NOMO-1 treated with dmso at 0.1 percent for 144 hours (cell line): ENCODE measurements at regions not wholly inside any gene's neighbourhood (a gene's known extent, or its start where the extent isn't known, plus 50 kb on each side); places are given as distances from the start of the nearest gene placed in this dataset.

Experiments used
- DNase-seq: peaks from one replicate; lab custom pipeline; 2025; ENCODE audit not compliant: unreplicated experiment; lab: John Stamatoyannopoulos, UW

DNA sequence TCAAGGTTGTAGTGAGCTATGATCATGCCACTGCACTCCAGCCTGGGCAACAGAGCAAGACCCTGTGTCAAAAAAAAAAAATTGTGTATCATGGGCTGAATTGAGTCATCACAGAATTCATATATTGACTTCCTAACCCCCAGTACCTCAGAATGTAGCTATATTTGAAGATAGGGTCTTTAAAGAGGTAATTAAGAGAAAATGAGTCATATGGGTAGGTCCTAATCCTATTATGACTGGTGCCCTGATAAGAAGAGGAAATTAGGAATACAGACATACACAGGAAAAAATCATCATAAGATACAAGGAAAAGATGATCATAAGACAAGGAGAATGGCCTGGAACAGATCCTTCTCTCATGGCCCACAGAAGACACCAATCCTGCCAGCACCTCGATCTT is 466.4 kb upstream of the ACVR2A start:
- no peak for DNase-seq

DNA sequence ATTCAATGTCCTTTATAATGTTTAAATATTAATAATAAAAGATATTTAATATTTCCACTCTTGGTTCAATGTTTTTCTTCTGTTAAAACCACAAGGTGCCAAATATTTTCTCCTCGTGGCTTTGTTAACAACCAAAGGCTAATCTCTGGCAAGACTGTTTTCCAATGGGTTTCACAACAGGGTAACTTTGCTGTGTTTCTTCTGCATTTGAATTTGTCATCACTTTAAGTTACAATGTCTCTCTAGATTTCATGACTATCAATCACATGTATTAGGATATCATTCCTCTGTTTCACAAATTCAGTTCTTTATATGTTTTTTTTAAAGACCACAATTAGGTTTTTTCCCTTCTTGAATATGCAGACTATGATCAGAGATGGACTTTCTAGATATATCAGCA is 469.8 kb upstream of the ACVR2A start:
- DNase-seq = no peak

DNA sequence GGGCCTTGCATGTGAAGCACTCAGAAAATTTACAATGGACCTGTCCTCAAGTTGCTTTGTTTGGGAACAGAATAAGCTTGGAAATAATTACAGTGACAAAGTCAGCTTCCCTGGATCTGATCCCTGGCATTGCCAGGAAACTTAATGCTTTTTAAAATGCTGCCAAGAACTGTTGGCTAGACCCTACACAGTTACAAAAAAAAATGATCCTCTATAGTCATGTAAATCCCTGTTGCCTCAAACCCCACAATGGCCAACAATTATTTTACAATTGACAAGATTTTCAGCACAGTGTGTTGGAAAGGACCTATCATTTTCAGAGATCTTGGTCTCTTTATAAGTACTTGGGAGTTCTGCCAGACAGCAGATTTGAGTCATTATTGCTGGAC is 470.4 kb upstream of the ACVR2A start:
- DNase-seq = no peak

DNA sequence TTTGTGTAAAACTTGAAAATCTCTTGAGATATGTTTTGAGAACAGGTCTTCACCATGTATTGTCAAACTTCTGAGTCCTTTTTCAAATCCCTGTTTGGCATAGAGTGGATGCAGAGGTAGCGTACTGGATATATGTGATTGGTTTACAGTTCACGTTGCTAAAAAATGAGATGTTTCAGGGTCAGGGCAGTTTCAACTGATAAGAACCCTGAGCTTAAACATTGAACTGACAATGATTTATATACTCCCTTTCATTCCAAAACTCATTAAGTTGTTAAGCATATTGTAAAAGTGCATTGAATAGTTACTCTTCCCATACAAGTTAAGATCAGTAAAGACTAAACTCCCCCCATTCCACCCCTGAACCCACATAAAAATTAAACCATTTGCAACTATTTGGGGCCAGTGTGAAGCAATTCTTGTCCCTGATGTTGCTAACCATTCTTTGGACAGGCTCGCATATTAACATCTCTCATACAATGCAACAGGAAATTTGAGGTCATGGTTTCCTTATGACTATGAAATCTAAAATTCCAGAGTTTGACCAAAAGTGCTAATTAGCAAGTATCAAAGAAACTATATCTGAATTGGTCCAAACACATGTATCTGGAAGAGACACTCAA is 470.9 kb upstream of the ACVR2A start:
- no peak for DNase-seq

DNA sequence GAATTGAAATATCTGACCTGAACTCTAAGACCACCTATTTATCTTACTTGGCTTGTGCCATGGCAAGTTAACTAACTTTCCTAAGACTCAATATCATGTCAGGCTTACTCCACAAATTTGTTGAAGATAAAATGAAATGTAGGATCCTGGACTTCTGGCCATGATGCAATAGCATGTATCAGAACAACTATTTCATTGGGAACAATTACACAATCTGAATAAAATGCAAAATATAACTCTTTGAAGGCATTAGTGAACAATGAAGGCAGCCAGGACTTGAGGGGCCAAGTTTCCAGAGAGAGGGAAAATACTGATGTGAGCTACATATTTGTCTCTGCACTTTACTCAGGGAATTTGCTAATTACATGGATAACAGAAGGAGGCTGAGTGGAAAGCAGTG is 476.5 kb upstream of the ACVR2A start:
- DNase-seq = no peak

DNA sequence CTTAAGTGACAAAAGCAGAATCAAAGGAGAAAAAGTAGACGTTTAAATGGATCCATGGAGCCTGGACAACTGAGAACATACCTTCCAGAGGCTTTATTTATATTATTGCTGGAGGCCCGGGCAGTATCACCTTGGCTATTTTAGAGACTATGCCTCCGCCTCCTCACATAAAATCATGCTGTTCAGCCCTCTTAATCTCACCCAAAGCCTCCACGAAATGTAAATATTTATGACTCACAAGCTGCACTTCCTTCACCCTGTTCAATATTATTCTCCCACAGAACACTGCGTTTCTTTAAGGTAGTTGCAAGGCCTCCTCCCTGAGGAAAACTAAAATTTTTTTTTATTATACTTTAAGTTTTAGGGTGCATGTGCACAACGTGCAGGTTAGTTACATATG is 478.6 kb upstream of the ACVR2A start:
- DNase-seq = no peak

DNA sequence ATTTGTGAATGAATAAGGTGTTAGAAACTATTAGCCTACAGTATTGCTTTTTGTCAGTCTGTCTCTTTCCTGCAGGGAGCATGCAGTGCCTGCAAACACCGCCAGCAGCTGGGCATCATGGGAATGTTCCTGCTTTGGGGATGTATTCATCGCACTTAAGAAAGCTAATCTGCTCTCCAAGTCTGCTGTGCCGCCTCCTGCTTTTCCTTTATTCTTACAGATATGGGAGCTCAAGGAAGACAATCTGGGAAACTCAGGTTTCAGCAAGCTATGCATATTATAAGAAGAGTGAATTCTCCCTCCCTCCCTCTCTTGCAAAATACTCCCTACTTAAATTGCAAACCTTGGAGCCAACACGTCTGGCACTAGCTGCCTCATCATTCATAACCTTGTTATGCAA is 479.2 kb upstream of the ACVR2A start:
- no peak for DNase-seq

DNA sequence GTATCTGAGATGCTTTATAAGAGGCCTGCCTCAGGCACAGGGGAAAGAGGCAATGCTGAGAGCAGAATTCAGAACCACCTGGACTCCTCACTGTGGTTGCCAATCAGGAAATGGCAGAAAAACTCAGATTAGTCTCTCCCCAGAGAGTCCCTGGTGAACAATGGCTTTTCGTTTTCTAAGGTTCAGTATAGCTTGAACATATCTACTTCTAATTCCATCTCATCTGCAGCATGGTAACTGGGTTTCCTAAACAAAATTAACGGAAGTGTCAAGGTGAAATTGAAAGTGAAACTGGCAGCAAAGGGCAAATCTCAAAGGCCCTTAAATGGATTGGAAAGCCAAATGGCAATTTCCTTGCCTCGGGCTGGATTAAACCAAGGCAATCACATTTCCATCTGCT is 480.2 kb upstream of the ACVR2A start:
- DNase-seq = no peak

DNA sequence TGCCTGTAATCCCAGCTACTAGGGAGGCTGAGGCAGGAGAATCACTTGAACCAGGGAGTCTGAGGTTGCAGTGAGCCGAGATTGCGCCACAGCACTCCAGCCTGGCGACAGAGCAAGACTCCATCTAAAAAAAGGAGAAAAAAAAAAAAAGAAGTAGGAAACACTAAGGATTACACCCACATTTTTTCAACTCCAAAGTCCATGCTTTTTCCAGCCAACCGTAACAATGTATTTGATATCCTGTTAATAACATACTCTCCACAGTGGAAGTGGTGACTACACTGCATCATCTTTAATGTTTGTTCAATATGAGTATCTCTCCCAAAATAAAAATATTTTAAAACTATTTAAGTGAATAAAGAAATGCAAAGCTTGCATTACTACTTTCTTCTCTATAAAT is 481.6 kb upstream of the ACVR2A start:
- DNase-seq = no peak

DNA sequence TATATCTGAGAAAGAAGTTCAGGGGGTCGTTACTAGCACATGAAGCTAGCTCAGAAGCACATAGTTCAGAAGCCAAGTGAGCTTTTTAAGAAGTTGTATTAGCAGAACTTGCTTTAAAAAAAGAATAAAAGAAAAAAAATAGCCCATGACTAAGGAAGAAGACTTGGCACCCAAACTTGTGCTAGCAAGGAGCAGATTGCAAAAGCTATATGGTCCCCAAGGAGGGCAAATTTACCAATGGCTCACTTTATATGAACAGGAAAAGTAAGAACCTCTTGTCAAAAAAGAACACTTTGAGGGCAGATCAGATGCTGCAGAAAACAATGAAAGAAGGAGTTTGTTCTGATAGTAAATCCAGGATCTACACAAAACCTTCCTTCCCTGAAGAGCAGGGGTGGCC is 486.5 kb upstream of the ACVR2A start:
- no peak for DNase-seq

DNA sequence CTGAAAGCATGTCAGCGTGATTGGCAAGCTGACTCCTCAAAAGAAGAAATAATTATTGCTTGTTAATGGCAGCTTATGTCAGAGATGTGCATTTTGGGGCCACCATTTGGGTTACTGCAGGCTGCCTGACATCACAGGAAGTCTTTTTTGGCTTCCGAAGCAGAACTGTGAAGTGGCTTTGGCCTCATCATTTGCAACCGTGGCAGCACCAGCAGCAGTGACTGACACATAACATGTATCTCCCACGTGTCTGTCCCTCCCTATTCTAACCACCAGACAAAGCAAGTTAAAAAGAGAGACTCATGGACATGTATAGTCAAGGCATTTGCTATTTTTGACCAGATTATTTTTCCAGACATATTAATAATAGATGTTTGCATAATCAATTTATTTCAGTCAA is 488.7 kb upstream of the ACVR2A start:
- no peak for DNase-seq

DNA sequence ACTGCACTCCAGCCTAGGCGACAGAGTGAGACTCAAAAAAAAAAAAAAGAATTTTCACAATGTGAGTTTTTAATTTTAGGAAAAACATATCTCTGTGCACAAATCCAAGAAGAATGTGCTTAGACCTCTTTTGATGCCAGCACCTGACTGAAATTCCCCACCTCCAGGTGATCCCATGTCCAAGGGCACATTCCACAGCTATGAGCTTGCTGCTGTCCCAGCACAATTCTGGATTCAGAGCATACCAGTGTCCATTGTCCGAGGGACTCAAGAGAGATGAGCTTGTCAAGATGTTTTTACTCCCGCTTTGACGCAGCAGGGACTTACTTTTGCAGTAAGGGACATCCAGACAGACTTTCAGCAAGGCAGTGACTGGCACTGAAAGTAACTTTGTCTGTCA is 489.1 kb upstream of the ACVR2A start:
- DNase-seq = no peak

DNA sequence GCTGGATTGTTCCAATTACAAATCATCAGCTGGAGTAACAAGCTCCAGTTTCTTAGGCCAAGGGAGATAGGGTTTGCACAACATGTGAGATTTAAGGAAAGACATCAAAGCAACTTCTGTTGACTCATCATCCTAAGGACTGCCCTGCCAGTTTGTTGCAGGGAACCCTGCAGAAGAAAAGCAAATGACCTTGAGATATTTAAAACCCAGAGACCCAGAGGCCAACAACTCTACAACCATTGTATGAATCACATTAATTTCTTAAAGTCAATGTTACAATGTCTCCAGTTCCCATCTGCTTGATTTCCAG is 491.8 kb upstream of the ACVR2A start:
- no peak for DNase-seq

DNA sequence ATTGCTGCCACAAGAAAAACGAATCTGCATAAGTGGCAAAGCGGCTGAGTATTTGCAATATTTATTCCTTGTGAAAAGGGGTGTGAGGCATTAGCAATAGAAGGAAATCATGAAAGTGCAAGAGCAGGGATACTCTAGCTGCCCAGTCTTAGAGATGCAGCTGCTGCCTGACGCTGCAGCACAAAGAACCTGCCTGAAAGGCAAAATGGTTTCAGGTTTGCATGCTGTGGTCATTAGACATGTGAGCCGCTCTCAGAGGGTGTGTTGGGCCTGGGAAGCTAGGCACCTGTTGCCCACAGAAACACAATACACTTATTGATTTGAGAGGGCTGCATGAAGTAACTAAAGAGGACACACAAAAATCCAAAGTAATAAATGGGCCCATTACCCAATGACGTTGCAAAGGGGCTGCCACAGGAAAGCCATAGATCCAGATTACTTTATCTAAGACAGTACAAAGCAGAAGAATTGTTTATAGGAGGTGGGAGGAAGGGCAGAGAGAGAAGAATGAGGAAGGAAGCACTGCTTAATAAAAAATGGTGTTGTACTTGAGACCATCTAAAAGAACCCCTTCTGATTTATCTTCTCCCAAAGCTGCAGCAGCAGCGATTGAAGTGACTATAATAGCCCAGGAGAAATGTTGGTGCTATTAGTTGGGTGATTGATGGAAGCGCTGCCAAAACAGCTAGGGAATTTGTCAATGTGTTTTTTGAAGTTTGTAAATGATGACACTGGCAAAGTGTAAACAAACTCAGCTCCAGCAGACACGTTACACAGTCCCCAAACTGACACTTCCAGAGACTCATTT is 492.4 kb upstream of the ACVR2A start:
- no peak for DNase-seq

DNA sequence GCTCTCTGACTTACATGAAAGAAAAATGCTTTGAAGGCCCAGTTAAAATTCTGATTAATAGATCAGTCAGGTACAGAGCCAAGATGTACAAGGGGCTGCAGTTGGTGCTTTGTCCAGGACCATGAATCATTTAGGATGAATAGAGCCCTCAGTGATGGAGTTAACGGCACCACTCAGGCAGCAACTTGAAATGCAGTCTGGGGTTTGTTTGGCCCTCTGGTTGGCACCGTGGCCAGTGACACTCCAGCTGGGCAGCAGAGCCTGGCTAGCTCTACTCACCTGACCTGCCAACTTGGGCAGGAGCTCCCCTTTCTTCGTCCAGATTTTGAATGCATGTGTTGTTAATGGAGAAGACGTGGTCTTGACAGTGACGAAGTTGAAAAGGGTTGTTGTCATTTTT is 493.0 kb upstream of the ACVR2A start:
- no peak for DNase-seq

DNA sequence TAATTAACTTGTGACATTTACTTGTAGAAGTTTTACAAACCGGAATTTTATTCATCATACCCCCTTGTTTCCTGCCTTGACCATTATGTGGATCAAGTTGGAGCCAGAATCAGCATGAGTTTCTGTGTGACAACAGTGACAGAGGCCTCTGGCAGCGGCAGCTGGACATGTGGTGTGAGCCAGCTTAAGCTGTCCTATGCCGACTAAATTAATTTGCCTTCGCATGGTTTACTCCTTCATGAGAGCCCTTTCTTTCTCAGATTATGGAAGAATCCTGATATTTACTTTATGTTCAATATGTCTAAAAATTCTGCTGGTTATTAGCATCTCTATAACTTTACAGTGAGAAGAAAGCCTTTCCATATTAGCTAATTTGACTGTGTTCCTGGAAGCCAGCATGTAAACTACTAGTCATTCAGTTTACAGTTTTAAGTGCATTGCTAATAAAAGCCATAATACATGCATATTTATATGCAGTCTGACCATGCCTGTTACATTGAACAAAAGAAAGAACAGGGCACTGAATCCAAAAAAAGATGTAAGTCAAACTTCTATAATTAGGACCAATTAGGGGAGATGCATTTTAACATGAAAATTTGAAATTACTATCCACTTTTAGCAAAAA is 495.8 kb upstream of the ACVR2A start:
- DNase-seq = no peak

DNA sequence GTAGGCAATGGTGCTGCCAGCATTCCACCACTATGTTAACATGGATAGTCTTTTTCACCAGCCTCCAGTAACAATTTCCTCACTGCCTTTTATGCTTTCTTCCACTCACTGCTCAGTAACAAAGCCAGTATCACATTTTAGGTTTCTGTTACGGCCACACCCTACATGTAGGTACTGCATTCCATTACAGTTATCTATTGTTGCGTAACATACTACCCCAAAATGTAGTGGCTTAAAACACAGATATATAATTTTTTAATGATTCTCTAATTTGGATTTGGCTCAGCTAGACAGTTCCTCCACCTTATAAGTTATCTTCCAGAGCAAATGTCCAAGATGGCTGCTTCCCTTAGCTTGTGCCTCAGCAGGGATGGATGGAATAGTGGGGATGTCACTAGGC is 498.7 kb upstream of the ACVR2A start:
- DNase-seq = no peak

DNA sequence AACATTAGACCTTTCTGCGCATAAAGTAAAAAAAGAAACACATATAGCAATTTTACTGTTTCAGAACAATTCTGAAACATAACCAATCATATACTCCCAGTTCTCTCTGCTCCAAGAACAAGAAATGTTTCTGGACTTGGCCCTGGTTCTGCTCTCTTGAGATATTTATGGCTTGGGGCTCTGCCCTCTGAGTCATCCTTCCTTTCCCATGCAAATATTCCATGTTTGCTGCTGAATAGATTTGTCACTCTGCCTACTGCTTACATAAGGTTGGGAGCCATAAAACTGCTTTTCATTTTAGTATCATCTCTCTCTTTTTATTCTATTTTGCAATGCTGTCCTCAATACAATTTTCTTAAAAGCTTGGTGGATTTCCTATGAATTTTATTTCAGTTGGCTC is 499.6 kb upstream of the ACVR2A start:
- no peak for DNase-seq

DNA sequence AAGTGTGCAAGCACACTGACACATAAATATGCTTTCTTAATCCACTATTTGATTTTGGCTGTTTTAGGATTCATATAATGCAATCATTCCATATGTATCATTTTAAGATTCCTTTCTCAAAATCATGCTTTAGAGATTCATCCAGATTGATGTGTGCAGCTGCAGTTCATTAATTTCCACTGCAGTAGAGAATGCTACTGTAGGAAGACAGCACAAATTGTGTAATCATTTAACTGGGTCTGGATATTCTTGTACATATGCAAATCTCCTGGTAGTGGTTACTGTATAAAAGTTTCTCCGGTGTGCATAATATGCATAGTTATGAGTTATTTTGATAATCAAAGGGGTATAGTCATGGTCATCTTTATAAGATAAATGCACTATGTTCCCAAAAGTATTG is 502.5 kb upstream of the ACVR2A start:
- no peak for DNase-seq

DNA sequence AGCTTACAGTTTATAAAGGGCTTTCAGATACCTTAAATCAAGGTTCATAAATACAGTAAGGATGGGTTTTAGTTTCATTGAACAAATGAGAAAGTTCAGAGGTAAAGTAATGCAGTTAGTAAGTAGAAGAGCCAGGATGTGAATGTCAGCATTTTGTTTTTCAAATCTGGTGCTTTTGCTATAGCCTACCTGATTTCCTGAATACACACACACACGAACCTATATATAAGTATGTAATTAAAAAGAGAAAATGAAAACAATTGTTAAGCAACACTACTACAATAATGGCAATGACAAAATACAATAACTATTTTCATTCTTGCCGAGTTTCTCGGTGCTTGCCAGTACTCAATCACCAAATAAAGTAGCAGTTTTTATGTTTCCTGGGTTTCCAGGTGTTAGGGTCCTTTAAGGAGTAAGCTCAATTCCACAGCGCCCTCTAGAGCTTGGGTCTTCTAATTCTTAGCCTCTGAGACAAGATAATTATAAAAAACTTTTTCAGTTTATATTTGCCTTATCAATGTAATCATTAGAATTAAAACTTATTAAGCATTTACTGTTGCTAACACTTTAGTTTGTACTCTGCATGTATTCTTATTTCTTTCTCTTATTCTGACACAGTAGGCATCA is 512.9 kb upstream of the ACVR2A start:
- DNase-seq = no peak

DNA sequence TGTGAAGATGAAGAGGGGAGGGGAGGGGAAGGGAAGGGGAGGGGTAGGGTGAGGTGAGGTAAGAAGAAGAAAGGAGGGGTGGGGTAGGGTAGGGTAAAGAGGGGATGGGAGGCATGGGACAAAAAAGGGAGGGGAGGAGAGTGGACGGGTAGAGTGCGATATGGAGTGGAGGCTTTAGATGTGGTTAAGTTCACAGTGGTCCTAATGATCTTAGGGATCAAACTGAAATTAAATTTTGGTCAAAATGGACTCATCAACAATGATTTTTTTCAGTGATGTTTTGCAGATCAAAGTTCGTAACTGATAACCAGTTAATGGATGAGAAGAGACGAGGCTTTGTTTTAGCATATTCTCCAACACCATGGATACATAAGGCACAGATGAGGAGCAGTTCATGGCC is 513.9 kb upstream of the ACVR2A start:
- no peak for DNase-seq

DNA sequence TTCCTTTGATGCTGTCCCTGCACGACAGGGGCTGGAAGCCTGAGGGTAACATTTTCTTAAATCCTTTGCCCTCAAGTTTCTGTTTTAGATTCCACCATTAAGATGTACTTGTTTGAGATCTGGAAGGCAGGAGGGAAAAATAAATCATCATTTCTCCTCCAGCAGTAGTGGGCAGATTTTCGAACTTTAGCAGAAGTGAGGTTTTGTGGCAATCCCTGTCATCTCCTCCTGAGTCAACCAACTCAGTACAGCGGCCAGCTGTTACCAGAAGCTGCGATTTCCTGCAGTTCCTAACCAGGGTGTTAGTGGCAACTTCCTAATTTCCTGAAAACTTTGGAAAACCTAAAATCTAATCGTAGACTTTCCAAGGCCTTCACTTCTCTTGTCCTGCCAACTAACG is 517.2 kb upstream of the ACVR2A start:
- no peak for DNase-seq
